ENCODE measurements at regions not wholly inside any gene's neighbourhood (a gene's known extent, or its start where the extent isn't known, plus 50 kb on each side); places are given as distances from the start of the nearest gene placed in this dataset.

DNA sequence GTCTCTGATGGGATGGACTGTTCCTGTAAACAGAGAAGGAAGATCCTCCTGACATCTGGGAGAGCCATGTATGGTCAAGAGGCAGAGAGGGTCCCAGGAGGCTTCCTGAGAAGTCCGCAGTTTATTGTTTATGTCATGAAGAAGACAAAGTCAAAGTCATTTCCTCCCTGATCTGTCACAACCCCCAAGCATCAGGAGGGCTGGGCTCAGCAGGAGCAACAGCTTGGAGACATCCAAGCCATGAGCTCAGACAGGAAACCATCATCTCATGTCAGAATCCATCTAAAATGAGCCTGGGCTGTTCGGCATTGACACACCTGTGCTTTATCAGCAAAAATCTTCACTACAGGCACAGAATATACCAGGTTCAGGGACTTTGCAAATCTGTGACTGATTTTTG lies 325.0 kb upstream of the MSX2 start:
- DNase-seq (ENCODE audit: low read depth in 1 of 2, low spot score in 1 of 2) = no peak

DNA sequence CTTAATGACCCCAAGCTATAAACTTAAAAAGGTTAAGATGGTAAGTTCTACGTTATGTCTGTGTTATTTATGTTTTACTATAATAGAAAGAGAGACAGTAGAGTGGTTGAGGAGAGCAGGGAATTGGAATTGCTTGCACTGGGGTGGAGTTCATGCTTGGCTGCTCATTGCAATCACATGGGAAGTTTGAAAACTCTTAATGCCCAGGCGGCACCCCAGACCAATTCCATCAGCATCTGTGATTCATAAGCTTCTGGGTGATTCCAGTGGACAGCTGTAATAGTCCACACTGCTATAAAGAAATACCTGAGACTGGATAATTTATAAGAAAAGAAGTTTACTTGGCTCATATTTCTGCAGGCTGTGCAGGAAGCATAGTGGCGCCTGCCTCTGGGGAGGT lies 323.9 kb upstream of the MSX2 start:
- no peak for DNase-seq (ENCODE audit: low read depth in 1 of 2, low spot score in 1 of 2)

- no peak for DNase-seq (ENCODE audit: low read depth in 1 of 2, low spot score in 1 of 2)
Observed at GRCh38 chr5:174401793-174402192, 322.6 kb upstream of the MSX2 start.

GRCh38 chr5:174402222-174402812 lies 322.1 kb upstream of the MSX2 start:
- DNase-seq (ENCODE audit: low read depth in 1 of 2, low spot score in 1 of 2) = no peak

DNA sequence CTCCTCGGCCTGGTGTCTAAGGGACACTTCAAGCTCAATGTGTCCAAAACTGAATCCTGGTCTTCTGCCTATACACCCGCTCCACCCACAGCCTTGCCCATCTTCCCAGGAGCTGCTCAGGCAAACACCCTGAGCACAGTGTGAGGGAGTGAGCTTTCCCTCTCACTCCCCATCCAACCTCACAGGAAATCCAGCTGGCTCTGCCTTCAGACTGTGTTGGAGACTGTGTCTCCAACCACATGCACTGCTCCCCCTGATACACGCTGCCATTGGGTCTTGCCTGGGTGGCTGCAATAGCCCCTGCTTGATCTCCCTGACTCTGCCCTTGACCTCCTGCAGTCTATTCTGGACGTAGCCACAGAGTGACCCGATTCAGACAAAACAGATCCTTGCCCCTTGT lies 319.5 kb upstream of the MSX2 start:
- no peak for DNase-seq (ENCODE audit: low read depth in 1 of 2, low spot score in 1 of 2)

- no peak for DNase-seq (ENCODE audit: low read depth in 1 of 2, low spot score in 1 of 2)
Observed at GRCh38 chr5:174409070-174409469, 315.3 kb upstream of the MSX2 start.

GRCh38 chr5:174409971-174410370 lies 314.4 kb upstream of the MSX2 start:
- no peak for DNase-seq (ENCODE audit: low read depth in 1 of 2, low spot score in 1 of 2)

GRCh38 chr5:174410716-174411478 lies 313.5 kb upstream of the MSX2 start:
- no peak for DNase-seq (ENCODE audit: low read depth in 1 of 2, low spot score in 1 of 2)

DNA sequence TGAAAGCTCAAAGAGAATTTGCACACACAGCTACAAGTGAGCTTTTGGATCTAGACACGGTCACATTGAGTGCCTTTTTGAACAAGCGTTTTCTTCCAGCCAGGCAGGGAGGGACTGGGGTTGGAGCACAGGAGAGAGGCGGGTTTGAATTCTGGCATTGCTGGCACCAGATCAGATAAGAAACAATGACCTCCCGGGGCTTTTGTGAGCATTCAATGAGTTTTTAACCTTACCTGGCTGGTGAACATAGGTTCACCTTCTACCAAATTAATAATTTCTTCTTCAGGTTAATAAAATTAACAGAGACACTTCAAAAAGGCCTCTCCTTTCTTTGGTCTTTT lies 312.9 kb upstream of the MSX2 start:
- DNase-seq (ENCODE audit: low read depth in 1 of 2, low spot score in 1 of 2) = no peak

DNA sequence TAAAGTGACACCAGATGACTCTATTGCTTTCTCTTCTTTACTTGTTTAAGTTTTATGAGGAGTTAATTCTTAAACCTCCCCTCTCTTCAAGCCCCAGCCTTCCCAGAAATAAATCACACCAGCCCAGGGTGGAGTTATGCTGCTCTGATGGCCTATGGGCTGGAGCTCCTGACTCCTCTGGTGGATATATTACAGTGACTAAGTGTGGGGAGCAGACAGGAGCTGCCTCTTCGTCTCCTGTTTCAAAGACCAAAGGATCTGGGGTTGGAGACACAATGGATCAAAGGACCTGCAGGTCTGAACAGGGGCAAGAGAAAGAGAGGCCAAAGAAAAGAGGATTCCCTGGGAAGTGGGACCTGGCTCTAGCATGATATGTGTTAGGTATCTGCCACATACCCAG lies 312.0 kb upstream of the MSX2 start:
- no peak for DNase-seq (ENCODE audit: low read depth in 1 of 2, low spot score in 1 of 2)

GRCh38 chr5:174412941-174413340 lies 311.4 kb upstream of the MSX2 start:
- no peak for DNase-seq (ENCODE audit: low read depth in 1 of 2, low spot score in 1 of 2)

DNA sequence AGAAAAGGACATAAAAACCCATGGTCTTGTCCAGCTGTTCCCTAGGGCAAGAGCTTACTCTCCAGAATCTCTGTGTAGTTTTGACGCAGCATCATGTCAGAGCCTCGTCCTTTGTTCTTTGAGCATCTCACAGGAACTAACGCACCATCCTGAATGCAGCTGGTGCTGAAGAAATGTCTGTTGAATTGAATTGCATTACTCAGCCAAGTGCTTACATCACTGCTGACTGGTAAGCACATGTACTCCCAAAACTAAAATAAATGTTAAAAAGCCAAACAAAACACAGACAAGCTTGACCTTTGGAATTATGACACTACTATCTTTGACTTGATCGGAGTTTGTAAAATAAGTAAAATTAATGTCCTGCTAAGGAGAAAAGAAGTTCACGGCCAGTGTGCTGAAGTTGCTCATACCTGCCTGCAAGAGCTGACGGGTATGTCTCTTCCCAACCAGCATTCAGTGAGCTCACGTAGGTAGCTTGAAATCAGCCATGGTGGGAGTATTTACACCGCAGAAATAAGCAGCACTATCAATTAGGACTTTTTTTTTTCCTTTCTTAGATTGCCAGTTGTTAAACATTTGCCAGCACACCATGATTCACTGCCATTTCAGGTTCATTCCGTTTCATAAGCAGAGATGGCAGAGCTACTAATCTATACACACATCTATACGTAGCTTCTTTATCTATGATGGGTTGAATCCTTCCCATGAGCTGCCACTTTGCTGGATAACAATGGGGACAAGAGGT lies 310.6 kb upstream of the MSX2 start:
- no peak for DNase-seq (ENCODE audit: low read depth in 1 of 2, low spot score in 1 of 2)

GRCh38 chr5:174414315-174414710 lies 310.1 kb upstream of the MSX2 start:
- DNase-seq (ENCODE audit: low read depth in 1 of 2, low spot score in 1 of 2) = no peak

- DNase-seq (ENCODE audit: low read depth in 1 of 2, low spot score in 1 of 2) = no peak
Observed at GRCh38 chr5:174418809-174419539, 305.4 kb upstream of the MSX2 start.

DNA sequence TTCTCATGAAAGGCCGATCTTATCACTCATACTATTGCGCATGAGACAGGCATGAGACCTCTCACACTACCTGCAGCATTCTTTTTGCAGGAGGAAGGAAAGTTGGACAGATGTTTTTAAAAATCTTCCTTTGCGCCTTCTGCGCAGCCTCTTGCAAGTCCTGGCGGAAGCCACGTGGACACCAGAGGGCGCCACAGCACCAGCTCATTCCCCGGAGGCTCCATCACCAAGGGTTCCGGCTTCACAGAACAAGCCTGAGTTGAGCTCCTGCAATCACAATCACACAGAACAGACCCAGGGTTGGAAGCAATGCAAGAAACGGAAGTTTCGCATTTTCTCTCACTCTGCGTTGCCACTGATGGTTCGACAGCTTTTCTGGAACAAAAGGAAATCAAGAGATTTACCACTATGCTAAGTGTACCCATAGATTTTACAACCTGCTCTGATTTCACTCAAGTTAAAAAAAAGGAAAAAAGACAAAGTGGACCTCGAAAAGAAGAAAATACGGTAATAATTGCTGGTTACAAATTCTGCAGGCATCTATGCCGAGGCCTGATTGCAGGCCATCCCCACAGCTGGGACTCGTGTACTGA lies 304.7 kb upstream of the MSX2 start:
- DNase-seq (ENCODE audit: low read depth in 1 of 2, low spot score in 1 of 2) = peak; percentile 45 to 63

GRCh38 chr5:174420651-174421407 lies 303.6 kb upstream of the MSX2 start:
- DNase-seq (ENCODE audit: low read depth in 1 of 2, low spot score in 1 of 2) = no peak

DNA sequence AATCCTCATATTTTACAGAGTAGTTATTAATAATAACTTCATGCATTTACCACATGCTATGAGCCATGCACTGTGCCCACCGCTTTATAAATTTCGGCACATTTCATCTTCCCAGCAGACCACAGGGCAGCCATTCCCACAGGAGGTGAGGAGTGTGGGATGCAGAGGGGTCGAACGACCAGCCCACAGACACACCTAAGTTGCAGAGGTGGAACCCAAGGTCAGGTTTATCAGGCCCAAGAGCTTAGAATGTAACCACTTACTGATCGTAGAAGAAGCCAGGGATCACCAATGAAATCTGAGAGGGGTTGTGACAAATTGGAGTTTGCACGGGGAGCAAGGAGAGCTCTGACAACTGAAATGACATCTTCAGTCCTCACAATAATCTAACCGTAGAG lies 303.0 kb upstream of the MSX2 start:
- DNase-seq (ENCODE audit: low read depth in 1 of 2, low spot score in 1 of 2) = no peak

- no peak for DNase-seq (ENCODE audit: low read depth in 1 of 2, low spot score in 1 of 2)
Observed at GRCh38 chr5:174423558-174423957, 300.8 kb upstream of the MSX2 start.

GRCh38 chr5:174424219-174425053 lies 299.9 kb upstream of the MSX2 start:
- no peak for DNase-seq (ENCODE audit: low read depth in 1 of 2, low spot score in 1 of 2)

Data from stimulated activated CD4-positive, alpha-beta T cell treated with anti-CD3 and anti-CD28 coated beads, Interleukin-15, amount 100 ng/mL, for 1 hour (primary cell).